WTC11 (cell line): ENCODE measurements at regions not wholly inside any gene's neighbourhood (a gene's known extent, or its start where the extent isn't known, plus 50 kb on each side); places are given as distances from the start of the nearest gene placed in this dataset.
A peak's percentile ranks its signal among the peaks of the same experiment; 100 is the strongest.

ENCODE experiments used
- ATAC-seq: fragments of 200-7000 bp; cut with Tn5 transposase; 2 replicates; pipeline ENCODE4 v1.10.0; 2021; ENCODE audit warnings: mild to moderate bottlenecking, moderate library complexity
- CTCF ChIA-PET: fragments of 300-600 bp; sonication (Branson Sonifier 250); formaldehyde crosslinking; loops from one replicate; lab custom pipeline; 2021; ENCODE audit warnings: antibody characterized with exemption; lab: Charles Lee
- POLR2A ChIA-PET: fragments of 350-600 bp; sonication (Branson Sonifier 250); formaldehyde crosslinking; loops from one replicate; lab custom pipeline; 2021; ENCODE audit warnings: antibody characterized with exemption; lab: Charles Lee
- DNase-seq: peaks from one replicate; pipeline ENCODE4 v3.0.0; 2021; ENCODE audit warnings: low spot score
- H3K27ac Mint-ChIP-seq: 2 replicates; pipeline ENCODE4 v1.8.0; 2021; ENCODE audit warnings: mixed read lengths
- H3K27me3 Mint-ChIP-seq: 2 replicates; pipeline ENCODE4 v1.8.0; 2021; ENCODE audit warnings: low read depth, mild to moderate bottlenecking, moderate library complexity, mixed read lengths
- H3K36me3 Mint-ChIP-seq: 2 replicates; pipeline ENCODE4 v1.8.0; 2021; ENCODE audit warnings: mixed read lengths
- H3K4me1 Mint-ChIP-seq: 2 replicates; pipeline ENCODE4 v1.8.0; 2022; ENCODE audit warnings: mixed read lengths
- H3K4me3 Mint-ChIP-seq: 2 replicates; pipeline ENCODE4 v1.8.0; 2021; ENCODE audit warnings: mild to moderate bottlenecking, moderate library complexity, mixed read lengths
- H3K9me3 Mint-ChIP-seq: 2 replicates; pipeline ENCODE4 v1.8.0; 2021; ENCODE audit warnings: mixed read lengths
- CREB1 ChIP-seq: sonication (generic); formaldehyde crosslinking; IDR thresholded peaks from 2 replicates; pipeline ENCODE4 v1.8.0; 2023; ENCODE audit warnings: mild to moderate bottlenecking, missing genetic modification reagents
- ESRRA ChIP-seq: sonication (generic); formaldehyde crosslinking; IDR thresholded peaks from 2 replicates; pipeline ENCODE4 v1.8.1; 2022; ENCODE audit warnings: mild to moderate bottlenecking, missing genetic modification reagents, borderline replicate concordance
- FOXK1 ChIP-seq: sonication (generic); formaldehyde crosslinking; IDR thresholded peaks from 2 replicates; pipeline ENCODE4 v1.8.0; 2022; ENCODE audit warnings: mild to moderate bottlenecking, moderate library complexity, missing genetic modification reagents
- GABPB1 ChIP-seq: sonication (generic); formaldehyde crosslinking; IDR thresholded peaks from 2 replicates; pipeline ENCODE4 v1.8.1; 2023; ENCODE audit warnings: mild to moderate bottlenecking, missing genetic modification reagents
- HMGA2 ChIP-seq: fragments of 250-450 bp; sonication (Bioruptor Pico); IDR thresholded peaks from 2 replicates; pipeline ENCODE4 v1.4.0; 2021; ENCODE audit warnings: mild to moderate bottlenecking, moderate library complexity
- IRF2 ChIP-seq: sonication (generic); formaldehyde crosslinking; IDR thresholded peaks from 2 replicates; pipeline ENCODE4 v1.8.0; 2022; ENCODE audit warnings: low read depth, missing genetic modification reagents, borderline replicate concordance
- NFYB ChIP-seq: sonication (generic); formaldehyde crosslinking; conservative IDR thresholded peaks from 2 replicates; pipeline ENCODE4 v1.8.0; 2022; ENCODE audit warnings: low read depth, missing genetic modification reagents
- OVOL2 ChIP-seq: fragments of 250-450 bp; sonication (Bioruptor Pico); IDR thresholded peaks from 2 replicates; pipeline ENCODE4 v1.9.0; 2021; ENCODE audit warnings: mild to moderate bottlenecking, borderline replicate concordance
- RELA ChIP-seq: sonication (generic); formaldehyde crosslinking; IDR thresholded peaks from 2 replicates; pipeline ENCODE4 v1.8.1; 2022; ENCODE audit warnings: missing genetic modification reagents, mild to moderate bottlenecking, borderline replicate concordance
- RORB ChIP-seq: fragments of 250-450 bp; sonication (Bioruptor Pico); IDR thresholded peaks from 2 replicates; pipeline ENCODE4 v1.9.0; 2021; ENCODE audit warnings: mild to moderate bottlenecking
- SOX15 ChIP-seq: fragments of 250-450 bp; sonication (Bioruptor Pico); IDR thresholded peaks from 2 replicates; pipeline ENCODE4 v1.9.0; 2021; ENCODE audit warnings: mild to moderate bottlenecking
- SP1 ChIP-seq: sonication (generic); formaldehyde crosslinking; conservative IDR thresholded peaks from 2 replicates; pipeline ENCODE4 v1.8.1; 2022; ENCODE audit warnings: missing genetic modification reagents
- TEAD4 ChIP-seq: sonication (generic); formaldehyde crosslinking; IDR thresholded peaks from 2 replicates; pipeline ENCODE4 v1.8.0; 2022; ENCODE audit warnings: mild to moderate bottlenecking, missing genetic modification reagents
- ZBTB21 ChIP-seq: sonication (generic); formaldehyde crosslinking; IDR thresholded peaks from 2 replicates; pipeline ENCODE4 v1.8.1; 2023; ENCODE audit warnings: mild to moderate bottlenecking, missing genetic modification reagents, borderline replicate concordance
- ZNF219 ChIP-seq: sonication (generic); formaldehyde crosslinking; IDR thresholded peaks from 2 replicates; pipeline ENCODE4 v1.8.0; 2023; ENCODE audit warnings: missing genetic modification reagents, mild to moderate bottlenecking, borderline replicate concordance
- ZNF232 ChIP-seq: sonication (generic); formaldehyde crosslinking; IDR thresholded peaks from 2 replicates; pipeline ENCODE4 v1.8.0; 2022; ENCODE audit warnings: mild to moderate bottlenecking, missing genetic modification reagents
- ZNF263 ChIP-seq: sonication (generic); formaldehyde crosslinking; IDR thresholded peaks from 2 replicates; pipeline ENCODE4 v1.8.1; 2022; ENCODE audit warnings: low read depth, mild to moderate bottlenecking, moderate library complexity, missing genetic modification reagents
- ZNF317 ChIP-seq: sonication (generic); formaldehyde crosslinking; IDR thresholded peaks from 2 replicates; pipeline ENCODE4 v1.8.1; 2023; ENCODE audit warnings: low read depth, mild to moderate bottlenecking, moderate library complexity, missing genetic modification reagents, borderline replicate concordance
- TF ChIP-seq, protein P1 (sequence below): sonication (generic); formaldehyde crosslinking; IDR thresholded peaks from 2 replicates; pipeline ENCODE4 v1.8.1; 2023; ENCODE audit warnings: mild to moderate bottlenecking, missing genetic modification reagents, moderate library complexity
- TF ChIP-seq, protein P2 (sequence below): sonication (generic); formaldehyde crosslinking; IDR thresholded peaks from 2 replicates; pipeline ENCODE4 v1.8.1; 2022; ENCODE audit warnings: missing genetic modification reagents, borderline replicate concordance
- TF ChIP-seq, protein P3 (sequence below): sonication (generic); formaldehyde crosslinking; IDR thresholded peaks from 2 replicates; pipeline ENCODE4 v1.8.0; 2023; ENCODE audit warnings: mild to moderate bottlenecking, missing genetic modification reagents
- TF ChIP-seq, protein P4 (sequence below): sonication (generic); formaldehyde crosslinking; IDR thresholded peaks from 2 replicates; pipeline ENCODE4 v1.8.1; 2023; ENCODE audit warnings: mild to moderate bottlenecking, missing genetic modification reagents, moderate library complexity
- TF ChIP-seq, protein P5 (sequence below): sonication (generic); formaldehyde crosslinking; IDR thresholded peaks from 2 replicates; pipeline ENCODE4 v1.8.0; 2022; ENCODE audit warnings: mild to moderate bottlenecking, missing genetic modification reagents
- TF ChIP-seq, protein P6 (sequence below): sonication (generic); formaldehyde crosslinking; IDR thresholded peaks from 2 replicates; pipeline ENCODE4 v1.8.1; 2022; ENCODE audit warnings: mild to moderate bottlenecking, missing genetic modification reagents, moderate library complexity, borderline replicate concordance
- TF ChIP-seq, protein P7 (sequence below): sonication (generic); formaldehyde crosslinking; IDR thresholded peaks from 2 replicates; pipeline ENCODE4 v1.8.0; 2022; ENCODE audit warnings: mild to moderate bottlenecking, missing genetic modification reagents

DNA sequence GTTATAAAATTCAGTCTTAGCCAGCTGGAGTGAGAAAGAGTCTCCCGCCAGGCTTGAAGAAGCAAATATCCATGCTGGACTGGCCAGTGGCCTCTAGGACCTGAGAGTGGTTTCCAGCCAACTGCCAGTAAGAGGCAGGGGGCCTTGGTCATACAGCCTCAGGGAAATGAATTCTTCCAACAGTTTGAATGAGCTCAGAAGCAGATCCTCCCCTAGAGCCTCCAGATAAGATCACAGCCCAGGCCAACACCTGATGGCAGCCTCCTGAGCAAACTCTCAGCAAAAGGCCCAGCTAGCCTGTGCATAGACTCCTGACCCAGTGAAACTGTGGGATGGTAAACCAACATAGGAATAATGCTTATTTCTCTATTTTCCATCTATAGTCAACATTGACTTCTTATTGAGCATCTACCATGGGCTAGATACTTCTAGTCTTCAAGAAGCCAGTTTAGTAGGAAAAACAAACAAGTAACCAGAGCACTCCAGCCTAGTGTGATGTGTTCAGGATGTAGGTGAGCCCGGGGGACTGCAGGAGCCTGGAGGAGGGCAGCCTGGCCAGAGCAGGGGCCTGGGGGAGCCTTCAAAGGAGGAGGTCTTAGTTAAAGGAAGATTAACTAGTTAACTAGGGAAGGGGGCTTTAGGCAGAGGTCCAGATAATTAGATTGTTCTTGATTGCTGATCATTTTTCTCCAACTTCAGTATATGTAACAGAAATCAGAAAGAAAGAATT is 115.4 kb upstream of the ADO start:
- H3K9me3 Mint-ChIP-seq: peaks cover 20% of the 10 kb centered on the region
- H3K36me3 Mint-ChIP-seq: peaks cover 16% of the 10 kb centered on the region
- ChIA-PET CTCF (no interaction called here), POLR2A (no interaction called here)
- no peak overlapping the region for H3K4me3 Mint-ChIP-seq
- H3K27me3 Mint-ChIP-seq: 0 out of 2 replicates have a peak, but pooled peaks cover 4% of the 10 kb centered on the region
- DNase-seq (no peak), ATAC-seq (no peak)
- no peak overlapping the region for H3K27ac Mint-ChIP-seq
- TF ChIP-seq, protein P1, sequence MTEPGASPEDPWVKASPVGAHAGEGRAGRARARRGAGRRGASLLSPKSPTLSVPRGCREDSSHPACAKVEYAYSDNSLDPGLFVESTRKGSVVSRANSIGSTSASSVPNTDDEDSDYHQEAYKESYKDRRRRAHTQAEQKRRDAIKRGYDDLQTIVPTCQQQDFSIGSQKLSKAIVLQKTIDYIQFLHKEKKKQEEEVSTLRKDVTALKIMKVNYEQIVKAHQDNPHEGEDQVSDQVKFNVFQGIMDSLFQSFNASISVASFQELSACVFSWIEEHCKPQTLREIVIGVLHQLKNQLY (CRISPR knock-in tag): no peak
- TF ChIP-seq OVOL2 (CRISPR knock-in tag): no peak
- TF ChIP-seq, protein P2, sequence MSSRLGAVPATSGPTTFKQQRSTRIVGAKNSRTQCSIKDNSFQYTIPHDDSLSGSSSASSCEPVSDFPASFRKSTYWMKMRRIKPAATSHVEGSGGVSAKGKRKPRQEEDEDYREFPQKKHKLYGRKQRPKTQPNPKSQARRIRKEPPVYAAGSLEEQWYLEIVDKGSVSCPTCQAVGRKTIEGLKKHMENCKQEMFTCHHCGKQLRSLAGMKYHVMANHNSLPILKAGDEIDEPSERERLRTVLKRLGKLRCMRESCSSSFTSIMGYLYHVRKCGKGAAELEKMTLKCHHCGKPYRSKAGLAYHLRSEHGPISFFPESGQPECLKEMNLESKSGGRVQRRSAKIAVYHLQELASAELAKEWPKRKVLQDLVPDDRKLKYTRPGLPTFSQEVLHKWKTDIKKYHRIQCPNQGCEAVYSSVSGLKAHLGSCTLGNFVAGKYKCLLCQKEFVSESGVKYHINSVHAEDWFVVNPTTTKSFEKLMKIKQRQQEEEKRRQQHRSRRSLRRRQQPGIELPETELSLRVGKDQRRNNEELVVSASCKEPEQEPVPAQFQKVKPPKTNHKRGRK: no peak
- TF ChIP-seq ZNF263 (CRISPR knock-in tag): no peak
- TF ChIP-seq IRF2 (CRISPR knock-in tag): no peak
- no peak for TF ChIP-seq RELA (CRISPR knock-in tag)
- TF ChIP-seq CREB1 (CRISPR knock-in tag): no peak
- TF ChIP-seq, protein P3, sequence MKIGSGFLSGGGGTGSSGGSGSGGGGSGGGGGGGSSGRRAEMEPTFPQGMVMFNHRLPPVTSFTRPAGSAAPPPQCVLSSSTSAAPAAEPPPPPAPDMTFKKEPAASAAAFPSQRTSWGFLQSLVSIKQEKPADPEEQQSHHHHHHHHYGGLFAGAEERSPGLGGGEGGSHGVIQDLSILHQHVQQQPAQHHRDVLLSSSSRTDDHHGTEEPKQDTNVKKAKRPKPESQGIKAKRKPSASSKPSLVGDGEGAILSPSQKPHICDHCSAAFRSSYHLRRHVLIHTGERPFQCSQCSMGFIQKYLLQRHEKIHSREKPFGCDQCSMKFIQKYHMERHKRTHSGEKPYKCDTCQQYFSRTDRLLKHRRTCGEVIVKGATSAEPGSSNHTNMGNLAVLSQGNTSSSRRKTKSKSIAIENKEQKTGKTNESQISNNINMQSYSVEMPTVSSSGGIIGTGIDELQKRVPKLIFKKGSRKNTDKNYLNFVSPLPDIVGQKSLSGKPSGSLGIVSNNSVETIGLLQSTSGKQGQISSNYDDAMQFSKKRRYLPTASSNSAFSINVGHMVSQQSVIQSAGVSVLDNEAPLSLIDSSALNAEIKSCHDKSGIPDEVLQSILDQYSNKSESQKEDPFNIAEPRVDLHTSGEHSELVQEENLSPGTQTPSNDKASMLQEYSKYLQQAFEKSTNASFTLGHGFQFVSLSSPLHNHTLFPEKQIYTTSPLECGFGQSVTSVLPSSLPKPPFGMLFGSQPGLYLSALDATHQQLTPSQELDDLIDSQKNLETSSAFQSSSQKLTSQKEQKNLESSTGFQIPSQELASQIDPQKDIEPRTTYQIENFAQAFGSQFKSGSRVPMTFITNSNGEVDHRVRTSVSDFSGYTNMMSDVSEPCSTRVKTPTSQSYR (CRISPR knock-in tag): no peak
- TF ChIP-seq SOX15 (CRISPR knock-in tag): no peak
- TF ChIP-seq, protein P4, sequence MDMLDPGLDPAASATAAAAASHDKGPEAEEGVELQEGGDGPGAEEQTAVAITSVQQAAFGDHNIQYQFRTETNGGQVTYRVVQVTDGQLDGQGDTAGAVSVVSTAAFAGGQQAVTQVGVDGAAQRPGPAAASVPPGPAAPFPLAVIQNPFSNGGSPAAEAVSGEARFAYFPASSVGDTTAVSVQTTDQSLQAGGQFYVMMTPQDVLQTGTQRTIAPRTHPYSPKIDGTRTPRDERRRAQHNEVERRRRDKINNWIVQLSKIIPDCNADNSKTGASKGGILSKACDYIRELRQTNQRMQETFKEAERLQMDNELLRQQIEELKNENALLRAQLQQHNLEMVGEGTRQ: no peak
- TF ChIP-seq ESRRA (CRISPR knock-in tag): no peak
- TF ChIP-seq ZBTB21: no peak
- H3K4me1 Mint-ChIP-seq: peaks cover 48% of the 10 kb centered on the region

DNA sequence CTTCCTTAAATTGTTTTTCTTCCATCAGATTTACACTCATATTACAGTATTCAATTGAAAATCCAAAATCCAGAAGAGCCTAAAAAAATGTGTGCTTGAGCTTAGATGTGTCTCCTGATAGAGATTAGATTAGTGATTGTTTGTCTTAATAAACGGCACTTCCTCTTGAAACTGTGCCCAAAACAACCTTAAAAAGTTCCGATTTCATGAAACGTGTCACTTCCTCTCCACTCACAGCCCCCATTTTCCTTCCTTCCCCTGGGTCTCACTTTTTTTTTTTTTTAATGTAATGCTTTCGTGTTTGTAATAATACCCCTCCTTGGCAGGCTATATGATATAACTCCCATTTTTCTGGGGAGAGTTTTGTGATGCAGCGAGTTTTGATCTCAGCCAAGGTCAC is 114.8 kb upstream of the ADO start:
- no peak overlapping the region for H3K4me3 Mint-ChIP-seq
- H3K4me1 Mint-ChIP-seq: peaks cover 45% of the 10 kb centered on the region
- DNase-seq: no peak
- H3K27me3 Mint-ChIP-seq: 0 out of 2 replicates have a peak, but pooled peaks cover 4% of the 10 kb centered on the region
- peaks cover 20% of the 10 kb centered on the region for H3K9me3 Mint-ChIP-seq
- TF ChIP-seq, protein P5, sequence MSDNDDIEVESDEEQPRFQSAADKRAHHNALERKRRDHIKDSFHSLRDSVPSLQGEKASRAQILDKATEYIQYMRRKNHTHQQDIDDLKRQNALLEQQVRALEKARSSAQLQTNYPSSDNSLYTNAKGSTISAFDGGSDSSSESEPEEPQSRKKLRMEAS: no peak
- TF ChIP-seq GABPB1 (CRISPR knock-in tag): no peak
- TF ChIP-seq RORB (CRISPR knock-in tag): no peak
- TF ChIP-seq, all 79 proteins: peak for 0
- Mint-ChIP-seq H3K27ac (no peak overlapping the region), H3K36me3 (peaks cover 16% of the 10 kb centered on the region)
- no peak for ATAC-seq
- CTCF ChIA-PET: interaction anchor here (1.0 kb wide), 1 partner anchor 8 kb away, joined by 4 read pairs; no protein-coding TSS in a partner anchor
- POLR2A ChIA-PET: no interaction called here

DNA sequence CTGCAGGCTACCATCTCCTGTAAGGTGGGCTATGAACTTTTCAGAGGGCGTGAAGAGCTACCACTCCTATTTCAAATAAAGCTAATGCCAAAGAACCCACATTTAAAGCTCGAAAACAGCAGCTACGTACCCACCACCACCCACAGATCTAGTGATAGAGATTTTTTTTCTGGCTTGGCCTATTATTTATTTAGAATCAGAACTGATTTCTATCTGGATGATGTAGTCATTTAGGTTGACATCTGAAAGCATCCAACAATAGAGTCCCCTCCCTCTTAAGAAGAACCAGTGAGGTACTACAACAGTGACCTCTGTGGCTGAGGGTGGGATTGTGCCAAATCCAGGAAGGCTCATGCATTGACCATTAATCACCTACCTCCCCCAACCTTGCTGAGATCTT is 113.8 kb upstream of the ADO start:
- Mint-ChIP-seq H3K9me3 (peaks cover 19% of the 10 kb centered on the region), H3K27ac (no peak overlapping the region), H3K4me3 (no peak overlapping the region), H3K27me3 (0 out of 2 replicates have a peak, but pooled peaks cover 4% of the 10 kb centered on the region), H3K4me1 (peaks cover 38% of the 10 kb centered on the region), H3K36me3 (peaks cover 16% of the 10 kb centered on the region)
- DNase-seq: peak; percentile 20
- ATAC-seq: peak; percentile 92
- POLR2A ChIA-PET: no interaction called here
- TF ChIP-seq ZNF317: no peak
- no peak for TF ChIP-seq SP1 (CRISPR knock-in tag)
- no peak for TF ChIP-seq TEAD4
- TF ChIP-seq ZNF232 (CRISPR knock-in tag): no peak
- TF ChIP-seq HMGA2 (CRISPR knock-in tag): no peak
- TF ChIP-seq ZNF219 (CRISPR knock-in tag): no peak
- TF ChIP-seq, protein P6, sequence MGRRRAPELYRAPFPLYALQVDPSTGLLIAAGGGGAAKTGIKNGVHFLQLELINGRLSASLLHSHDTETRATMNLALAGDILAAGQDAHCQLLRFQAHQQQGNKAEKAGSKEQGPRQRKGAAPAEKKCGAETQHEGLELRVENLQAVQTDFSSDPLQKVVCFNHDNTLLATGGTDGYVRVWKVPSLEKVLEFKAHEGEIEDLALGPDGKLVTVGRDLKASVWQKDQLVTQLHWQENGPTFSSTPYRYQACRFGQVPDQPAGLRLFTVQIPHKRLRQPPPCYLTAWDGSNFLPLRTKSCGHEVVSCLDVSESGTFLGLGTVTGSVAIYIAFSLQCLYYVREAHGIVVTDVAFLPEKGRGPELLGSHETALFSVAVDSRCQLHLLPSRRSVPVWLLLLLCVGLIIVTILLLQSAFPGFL (CRISPR knock-in tag): no peak
- TF ChIP-seq, protein P7, sequence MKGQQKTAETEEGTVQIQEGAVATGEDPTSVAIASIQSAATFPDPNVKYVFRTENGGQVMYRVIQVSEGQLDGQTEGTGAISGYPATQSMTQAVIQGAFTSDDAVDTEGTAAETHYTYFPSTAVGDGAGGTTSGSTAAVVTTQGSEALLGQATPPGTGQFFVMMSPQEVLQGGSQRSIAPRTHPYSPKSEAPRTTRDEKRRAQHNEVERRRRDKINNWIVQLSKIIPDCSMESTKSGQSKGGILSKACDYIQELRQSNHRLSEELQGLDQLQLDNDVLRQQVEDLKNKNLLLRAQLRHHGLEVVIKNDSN (CRISPR knock-in tag): no peak
- TF ChIP-seq NFYB (CRISPR knock-in tag): no peak
- TF ChIP-seq FOXK1: no peak
- TF ChIP-seq ZBTB21: no peak
- TF ChIP-seq, all 79 proteins: peak for 0
- CTCF ChIA-PET: interaction anchor here (1.0 kb wide), 2 partner anchors 9 to 127 kb away, joined by 3 to 4 read pairs; no protein-coding TSS in a partner anchor
